ENCODE measurements at regions not wholly inside any gene's neighbourhood (a gene's known extent, or its start where the extent isn't known, plus 50 kb on each side); places are given as distances from the start of the nearest gene placed in this dataset.

DNA sequence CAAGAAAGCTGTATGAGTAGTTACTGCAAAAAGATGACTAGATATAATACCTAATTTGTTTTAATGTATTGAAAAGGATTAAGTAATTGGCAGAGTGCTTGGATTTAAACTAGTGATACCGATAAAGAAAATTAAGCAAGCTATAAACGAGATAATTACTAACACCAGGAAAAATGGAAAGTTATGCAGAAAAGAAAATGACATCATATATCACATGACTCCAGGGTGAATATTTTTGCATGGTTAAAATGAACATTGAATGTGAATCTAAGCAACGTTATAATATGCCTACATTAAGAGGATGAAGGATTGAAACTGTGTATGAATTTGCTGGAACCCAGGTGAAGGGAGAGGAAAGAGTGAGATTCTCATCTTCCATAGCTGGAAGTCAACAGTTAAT is 644.4 kb downstream of the ADGRL2 start:
- ATAC-seq: no peak
- H3K27ac ChIP-seq (ENCODE audit: control insufficient read depth, insufficient read depth): no peak overlapping the region
- no peak overlapping the region for H2AFZ ChIP-seq (ENCODE audit: control insufficient read depth, low read depth, low read length)
- whole genome bisulfite sequencing (ENCODE audit: insufficient coverage, insufficient replicate concordance, low lambda C conversion rate, missing lambda C conversion rate): 16% methylated on average over 3 of the region's 3 CpGs
- no peaks in the 10 kb centered on the region for H3K4me1 ChIP-seq (ENCODE audit: control insufficient read depth, insufficient read depth, low read length)
- RAD21 ChIA-PET (ENCODE audit: unreplicated experiment): interaction anchor here (0.9 kb wide), 1 partner anchor 248 kb away, joined by 3 read pairs; no protein-coding TSS in a partner anchor
- SMC1A ChIA-PET (ENCODE audit: uncharacterized antibody, unreplicated experiment): interaction anchor here (1.2 kb wide), 1 partner anchor 21 kb away, joined by 4 read pairs; no protein-coding TSS in a partner anchor
- H3K9me3 ChIP-seq (replicated peaks; ENCODE audit: control insufficient read depth, insufficient read depth, low read length): no peaks in the 10 kb centered on the region
- no peak for TF ChIP-seq RUNX3 (IDR thresholded peaks at IDR 0.05; ENCODE audit: low read length)
- no peak for TF ChIP-seq NR2F1 (conservative IDR thresholded peaks at IDR 0.05)
- TF ChIP-seq MYC (IDR thresholded peaks at IDR 0.05; ENCODE audit: insufficient read depth, insufficient read length, insufficient replicate concordance, low read length, severe bottlenecking): no peak
- H3K4me2 ChIP-seq (ENCODE audit: control insufficient read depth, insufficient read depth): no peak overlapping the region
- DNase-seq (ENCODE audit: low read depth, low spot score): no peak
- in situ Hi-C loops (cut with MboI): no loop called here
- H3K4me3 ChIP-seq: no peak overlapping the region
- no TSS peak for BruUV-seq (replicated peaks)
- no peaks in the 10 kb centered on the region for H3K27me3 ChIP-seq (replicated peaks in 1 of 2; ENCODE audit: control insufficient read depth in 2 of 2, insufficient read depth in 2 of 2, low read length in 1 of 2)
- no peak overlapping the region for H3K9ac ChIP-seq (ENCODE audit: control insufficient read depth, insufficient read depth, low read length)
- no peak for FAIRE-seq
- no peaks in the 10 kb centered on the region for H4K20me1 ChIP-seq (ENCODE audit: control insufficient read depth, insufficient read depth)
- no peaks in the 10 kb centered on the region for H3K79me2 ChIP-seq (ENCODE audit: control insufficient read depth, insufficient read depth, low read length)
- CTCF ChIA-PET: interaction anchor here (1.6 kb wide), 1 partner anchor 9 kb away, joined by 3 read pairs; no protein-coding TSS in a partner anchor
- POLR2A ChIA-PET: no interaction called here
- no peaks in the 10 kb centered on the region for H3K36me3 ChIP-seq (ENCODE audit: control insufficient read depth in 2 of 2, insufficient read depth in 2 of 2, low read length in 1 of 2)
- intact Hi-C loops (cut with micrococcal nuclease; ENCODE audit: unreplicated experiment): no loop called here

DNA sequence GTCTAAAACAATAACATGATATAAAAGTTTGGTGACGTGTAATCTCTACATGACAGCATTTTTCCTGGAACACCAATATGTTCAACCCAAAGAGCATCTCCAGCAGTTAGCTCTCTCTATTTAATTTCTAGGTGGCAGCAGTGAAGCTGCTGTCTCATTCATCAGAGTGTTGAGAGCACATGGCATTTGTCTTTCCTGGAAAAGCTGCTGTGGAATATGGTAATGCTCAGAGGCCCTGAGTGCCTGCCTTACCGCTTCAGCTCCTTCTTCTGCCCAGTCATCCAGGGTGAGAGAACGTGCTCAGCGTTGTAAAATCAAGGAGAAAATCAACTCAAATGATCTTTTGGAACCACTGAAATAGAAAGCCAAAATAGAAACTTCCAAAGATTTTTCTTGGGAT is 640.7 kb downstream of the ADGRL2 start:
- H3K9ac ChIP-seq (ENCODE audit: control insufficient read depth, insufficient read depth, low read length): no peak overlapping the region
- H3K27ac ChIP-seq (ENCODE audit: control insufficient read depth, insufficient read depth): no peak overlapping the region
- no peaks in the 10 kb centered on the region for H3K4me1 ChIP-seq (ENCODE audit: control insufficient read depth, insufficient read depth, low read length)
- H3K27me3 ChIP-seq (replicated peaks in 1 of 2; ENCODE audit: control insufficient read depth in 2 of 2, insufficient read depth in 2 of 2, low read length in 1 of 2): no peaks in the 10 kb centered on the region
- no peak overlapping the region for H3K4me3 ChIP-seq
- no peak overlapping the region for H2AFZ ChIP-seq (ENCODE audit: control insufficient read depth, low read depth, low read length)
- POLR2A ChIA-PET: no interaction called here
- CTCF ChIA-PET: interaction anchor here (0.8 kb wide), 1 partner anchor 89 kb away, joined by 3 read pairs; no protein-coding TSS in a partner anchor
- DNase-seq (ENCODE audit: low read depth, low spot score) (no peak), ATAC-seq (no peak), FAIRE-seq (no peak)
- no peaks in the 10 kb centered on the region for H3K9me3 ChIP-seq (replicated peaks; ENCODE audit: control insufficient read depth, insufficient read depth, low read length)
- no peaks in the 10 kb centered on the region for H3K79me2 ChIP-seq (ENCODE audit: control insufficient read depth, insufficient read depth, low read length)
- no peak overlapping the region for H3K4me2 ChIP-seq (ENCODE audit: control insufficient read depth, insufficient read depth)
- RAD21 ChIA-PET (ENCODE audit: unreplicated experiment): interaction anchor here (1.1 kb wide), 1 partner anchor 23 kb away, joined by 3 read pairs; no protein-coding TSS in a partner anchor
- TF ChIP-seq KDM1A (IDR thresholded peaks at IDR 0.05; ENCODE audit: borderline replicate concordance) (no peak), ZBTB40 (IDR thresholded peaks at IDR 0.05; ENCODE audit: borderline replicate concordance) (no peak)
- 33% methylated on average over 4 of the region's 4 CpGs for WGBS (ENCODE audit: insufficient coverage, insufficient replicate concordance, low lambda C conversion rate, missing lambda C conversion rate)
- SMC1A ChIA-PET (ENCODE audit: uncharacterized antibody, unreplicated experiment): interaction anchor here (0.9 to 1.5 kb wide), 3 partner anchors 10 to 351 kb away, joined by 3 to 4 read pairs (median 3); no protein-coding TSS in a partner anchor
- no TSS peak for BruUV-seq (replicated peaks)
- H3K36me3 ChIP-seq (ENCODE audit: control insufficient read depth in 2 of 2, insufficient read depth in 2 of 2, low read length in 1 of 2): no peaks in the 10 kb centered on the region
- intact Hi-C loops (cut with micrococcal nuclease; ENCODE audit: unreplicated experiment) (no loop called here), in situ Hi-C loops (cut with MboI) (no loop called here)
- H4K20me1 ChIP-seq (ENCODE audit: control insufficient read depth, insufficient read depth): no peaks in the 10 kb centered on the region
